ENCODE measurements at regions not wholly inside any gene's neighbourhood (a gene's known extent, or its start where the extent isn't known, plus 50 kb on each side); places are given as distances from the start of the nearest gene placed in this dataset.

DNA sequence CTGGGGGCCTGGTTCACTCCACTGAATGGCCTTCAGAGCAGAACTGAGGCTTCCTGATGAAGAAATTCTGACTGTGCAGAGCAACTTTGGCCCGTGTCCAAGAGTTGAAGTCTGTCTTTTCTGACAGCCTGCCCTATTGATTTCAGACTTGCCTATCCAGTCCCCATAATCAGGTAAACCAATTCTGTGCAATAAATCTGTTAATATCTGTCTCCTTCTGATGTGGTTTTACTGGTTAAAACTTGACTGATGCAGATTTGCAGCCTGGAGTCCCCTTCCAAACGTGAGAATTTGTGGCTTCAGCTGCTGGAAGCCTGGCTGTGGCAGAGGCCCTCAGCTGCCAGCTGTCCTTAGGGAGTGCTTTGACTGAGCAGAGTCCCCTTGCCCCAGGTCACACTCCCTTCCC, 283.9 kb upstream of the ANKRD55 start:
- Histone ChIP-seq H3K36me3 (ENCODE audit: insufficient read depth, low read length) (no peaks in the 10 kb centered on the region), H2AFZ (ENCODE audit: low read length) (no peak overlapping the region), H4K20me1 (ENCODE audit: insufficient read depth, low read length) (no peaks in the 10 kb centered on the region), H3K27ac (ENCODE audit: low read depth, low read length) (no peak overlapping the region), H3K4me2 (ENCODE audit: insufficient read depth, low read length) (no peak overlapping the region), H3K4me1 (ENCODE audit: insufficient read depth, low read length) (no peaks in the 10 kb centered on the region), H3K4me3 (ENCODE audit: insufficient read depth, low read length) (no peak overlapping the region), H3K9me3 (ENCODE audit: low read depth, low read length) (no peaks in the 10 kb centered on the region), H3K79me2 (ENCODE audit: insufficient read depth, low read length) (no peaks in the 10 kb centered on the region), H3K27me3 (ENCODE audit: insufficient read depth, low read length) (peaks cover 3% of the 10 kb centered on the region)
- no peak for DNase-seq (ENCODE audit: insufficient read length, low spot score, missing footprints)
- TF ChIP-seq, protein P1, sequence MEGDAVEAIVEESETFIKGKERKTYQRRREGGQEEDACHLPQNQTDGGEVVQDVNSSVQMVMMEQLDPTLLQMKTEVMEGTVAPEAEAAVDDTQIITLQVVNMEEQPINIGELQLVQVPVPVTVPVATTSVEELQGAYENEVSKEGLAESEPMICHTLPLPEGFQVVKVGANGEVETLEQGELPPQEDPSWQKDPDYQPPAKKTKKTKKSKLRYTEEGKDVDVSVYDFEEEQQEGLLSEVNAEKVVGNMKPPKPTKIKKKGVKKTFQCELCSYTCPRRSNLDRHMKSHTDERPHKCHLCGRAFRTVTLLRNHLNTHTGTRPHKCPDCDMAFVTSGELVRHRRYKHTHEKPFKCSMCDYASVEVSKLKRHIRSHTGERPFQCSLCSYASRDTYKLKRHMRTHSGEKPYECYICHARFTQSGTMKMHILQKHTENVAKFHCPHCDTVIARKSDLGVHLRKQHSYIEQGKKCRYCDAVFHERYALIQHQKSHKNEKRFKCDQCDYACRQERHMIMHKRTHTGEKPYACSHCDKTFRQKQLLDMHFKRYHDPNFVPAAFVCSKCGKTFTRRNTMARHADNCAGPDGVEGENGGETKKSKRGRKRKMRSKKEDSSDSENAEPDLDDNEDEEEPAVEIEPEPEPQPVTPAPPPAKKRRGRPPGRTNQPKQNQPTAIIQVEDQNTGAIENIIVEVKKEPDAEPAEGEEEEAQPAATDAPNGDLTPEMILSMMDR (IDR thresholded peaks at IDR 0.05; ENCODE audit: extremely low read depth, low read depth, low read length), result no peak

DNA sequence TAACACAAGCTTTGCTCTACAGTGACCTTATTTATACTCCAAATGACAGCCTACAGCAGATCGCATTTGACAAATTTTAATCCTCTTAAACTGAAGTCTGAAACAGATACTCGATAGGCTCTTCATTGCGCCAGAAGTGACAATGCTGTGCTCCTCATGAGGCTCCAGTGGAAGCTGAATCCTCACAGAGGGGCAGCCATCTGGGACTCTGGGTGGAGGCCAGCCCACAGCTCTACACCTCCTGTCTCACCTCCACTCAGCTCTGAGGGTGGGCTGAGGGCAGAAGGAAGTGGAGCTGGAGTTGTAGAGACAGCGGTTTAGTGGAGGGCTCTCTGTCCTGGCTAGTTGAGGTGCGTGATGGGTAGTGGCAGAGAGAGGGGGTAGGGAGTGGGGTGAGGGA, 283.3 kb upstream of the ANKRD55 start:
- Histone ChIP-seq H3K4me1 (ENCODE audit: insufficient read depth, low read length) (no peaks in the 10 kb centered on the region), H3K27me3 (ENCODE audit: insufficient read depth, low read length) (peaks cover 3% of the 10 kb centered on the region), H3K27ac (ENCODE audit: low read depth, low read length) (no peak overlapping the region), H3K4me2 (ENCODE audit: insufficient read depth, low read length) (no peak overlapping the region), H2AFZ (ENCODE audit: low read length) (no peak overlapping the region), H4K20me1 (ENCODE audit: insufficient read depth, low read length) (no peaks in the 10 kb centered on the region), H3K79me2 (ENCODE audit: insufficient read depth, low read length) (no peaks in the 10 kb centered on the region), H3K9me3 (ENCODE audit: low read depth, low read length) (no peaks in the 10 kb centered on the region), H3K4me3 (ENCODE audit: insufficient read depth, low read length) (no peak overlapping the region), H3K36me3 (ENCODE audit: insufficient read depth, low read length) (no peaks in the 10 kb centered on the region)
- TF ChIP-seq, protein P1 (IDR thresholded peaks at IDR 0.05; ENCODE audit: extremely low read depth, low read depth, low read length), result no peak
- DNase-seq (ENCODE audit: insufficient read length, low spot score, missing footprints), result no peak

DNA sequence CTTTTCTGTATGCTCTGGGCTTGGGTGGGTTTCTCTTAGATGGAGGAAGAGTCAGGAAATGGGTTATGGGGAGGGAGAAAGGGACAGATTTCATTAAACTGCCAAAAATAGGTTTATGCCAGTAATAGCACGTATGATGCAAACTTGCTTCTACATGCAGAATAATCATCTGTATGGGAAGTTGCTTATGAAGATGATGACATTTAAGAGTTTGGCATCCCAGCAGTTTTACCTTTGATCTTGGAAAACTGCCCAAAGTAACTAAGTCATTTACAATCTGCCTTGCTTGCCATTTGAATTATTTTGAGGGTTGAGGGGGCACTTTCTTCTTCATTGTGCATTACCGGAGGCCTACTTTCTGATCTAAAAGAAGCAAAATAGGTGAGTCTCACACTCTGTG, 282.9 kb upstream of the ANKRD55 start:
- no peak for DNase-seq (ENCODE audit: insufficient read length, low spot score, missing footprints)
- Histone ChIP-seq H3K4me1 (ENCODE audit: insufficient read depth, low read length) (no peaks in the 10 kb centered on the region), H4K20me1 (ENCODE audit: insufficient read depth, low read length) (no peaks in the 10 kb centered on the region), H3K9me3 (ENCODE audit: low read depth, low read length) (no peaks in the 10 kb centered on the region), H3K27me3 (ENCODE audit: insufficient read depth, low read length) (peaks cover 3% of the 10 kb centered on the region), H3K27ac (ENCODE audit: low read depth, low read length) (no peak overlapping the region), H3K79me2 (ENCODE audit: insufficient read depth, low read length) (no peaks in the 10 kb centered on the region), H2AFZ (ENCODE audit: low read length) (no peak overlapping the region), H3K4me2 (ENCODE audit: insufficient read depth, low read length) (no peak overlapping the region), H3K4me3 (ENCODE audit: insufficient read depth, low read length) (no peak overlapping the region), H3K36me3 (ENCODE audit: insufficient read depth, low read length) (no peaks in the 10 kb centered on the region)
- TF ChIP-seq, protein P1 (IDR thresholded peaks at IDR 0.05; ENCODE audit: extremely low read depth, low read depth, low read length), result no peak

DNA sequence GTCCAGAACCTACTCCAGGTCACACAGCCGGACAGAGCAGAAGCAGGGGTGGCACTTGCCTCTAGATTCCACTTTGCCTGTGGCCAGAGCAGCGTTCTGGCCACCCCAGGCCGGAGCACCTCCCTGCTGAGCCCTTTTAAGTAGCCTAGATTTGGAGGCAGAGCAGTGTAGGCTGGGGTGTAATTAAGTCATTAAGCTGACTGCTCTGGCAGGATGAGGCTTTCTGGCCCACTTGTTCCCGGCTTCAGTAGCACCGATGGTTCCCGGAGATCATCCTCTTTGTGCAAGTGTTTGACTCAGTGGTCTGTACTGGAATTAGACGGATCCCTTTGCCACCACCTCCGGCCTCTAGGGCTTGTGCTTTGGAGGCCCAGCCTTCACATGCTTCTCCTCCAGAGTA, 281.9 kb upstream of the ANKRD55 start:
- peaks cover 3% of the 10 kb centered on the region for H3K27me3 ChIP-seq (ENCODE audit: insufficient read depth, low read length)
- no peaks in the 10 kb centered on the region for H4K20me1 ChIP-seq (ENCODE audit: insufficient read depth, low read length)
- no peak overlapping the region for H3K4me3 ChIP-seq (ENCODE audit: insufficient read depth, low read length)
- no peak overlapping the region for H3K27ac ChIP-seq (ENCODE audit: low read depth, low read length)
- H2AFZ ChIP-seq (ENCODE audit: low read length), result no peak overlapping the region
- no peaks in the 10 kb centered on the region for H3K79me2 ChIP-seq (ENCODE audit: insufficient read depth, low read length)
- no peak overlapping the region for H3K4me2 ChIP-seq (ENCODE audit: insufficient read depth, low read length)
- DNase-seq (ENCODE audit: insufficient read length, low spot score, missing footprints), result no peak
- no peaks in the 10 kb centered on the region for H3K36me3 ChIP-seq (ENCODE audit: insufficient read depth, low read length)
- TF ChIP-seq, protein P1 (IDR thresholded peaks at IDR 0.05; ENCODE audit: extremely low read depth, low read depth, low read length), result no peak
- no peaks in the 10 kb centered on the region for H3K4me1 ChIP-seq (ENCODE audit: insufficient read depth, low read length)
- no peaks in the 10 kb centered on the region for H3K9me3 ChIP-seq (ENCODE audit: low read depth, low read length)

All from osteoblast (primary cell).